Bronchial epithelial cell (primary cell): ENCODE measurements at regions not wholly inside any gene's neighbourhood (a gene's known extent, or its start where the extent isn't known, plus 50 kb on each side); places are given as distances from the start of the nearest gene placed in this dataset.

Experiments used
- DNase-seq: peaks from one replicate; pipeline ENCODE4 v3.0.0-alpha.2; 2010; ENCODE audit warnings: low read depth
- FAIRE-seq: peaks from 2 replicates; lab custom pipeline; 2011; peaks lifted over from hg19 to GRCh38; lab: Jason Lieb, UNC
- H3K27me3 ChIP-seq: 2 replicates; pipeline ENCODE4 v1.5.1; 2011; ENCODE audit warnings: low read length; ENCODE audit not compliant: control insufficient read depth, insufficient read depth
- H3K36me3 ChIP-seq: 2 replicates; pipeline ENCODE4 v1.5.1; 2011; ENCODE audit warnings: low read length; ENCODE audit not compliant: control insufficient read depth, insufficient read depth
- H3K4me3 ChIP-seq: 2 replicates; pipeline ENCODE4 v1.5.1; 2011; ENCODE audit warnings: mild to moderate bottlenecking, low read depth, low read length, control low read depth
- CTCF ChIP-seq: IDR thresholded peaks from 2 replicates; pipeline ENCODE4 v1.5.1; 2011; ENCODE audit warnings: mild to moderate bottlenecking, moderate library complexity, low read length, control low read depth, inconsistent platforms; ENCODE audit not compliant: insufficient read depth, severe bottlenecking

GRCh38 chr5:158154226-158155005 lies 295.5 kb upstream of the CLINT1 start:
- TF ChIP-seq CTCF = no peak
- Histone ChIP-seq H3K4me3 (no peak overlapping the region), H3K27me3 (no peaks in the 10 kb centered on the region), H3K36me3 (no peaks in the 10 kb centered on the region)
- peak; percentile 87 for DNase-seq
- FAIRE-seq = no peak

- H3K4me3 ChIP-seq = no peak overlapping the region
- TF ChIP-seq CTCF = no peak
- H3K27me3 ChIP-seq = no peaks in the 10 kb centered on the region
- DNase-seq (no peak), FAIRE-seq (no peak)
- no peaks in the 10 kb centered on the region for H3K36me3 ChIP-seq
Measured at GRCh38 chr5:158153508-158153907, 294.6 kb upstream of the CLINT1 start.

- DNase-seq = no peak
- TF ChIP-seq CTCF = no peak
- H3K4me3 ChIP-seq = no peak overlapping the region
- H3K36me3 ChIP-seq = no peaks in the 10 kb centered on the region
- no peaks in the 10 kb centered on the region for H3K27me3 ChIP-seq
- FAIRE-seq = no peak
Measured at GRCh38 chr5:158152136-158152535, 293.2 kb upstream of the CLINT1 start.

- Histone ChIP-seq H3K36me3 (no peaks in the 10 kb centered on the region), H3K4me3 (no peak overlapping the region), H3K27me3 (no peaks in the 10 kb centered on the region)
- TF ChIP-seq CTCF = no peak
- FAIRE-seq (no peak), DNase-seq (no peak)
Measured at GRCh38 chr5:158147227-158147626, 288.3 kb upstream of the CLINT1 start.

GRCh38 chr5:158145827-158146226 lies 286.9 kb upstream of the CLINT1 start:
- no peaks in the 10 kb centered on the region for H3K27me3 ChIP-seq
- FAIRE-seq (no peak), DNase-seq (no peak)
- TF ChIP-seq CTCF = no peak
- no peaks in the 10 kb centered on the region for H3K36me3 ChIP-seq
- no peak overlapping the region for H3K4me3 ChIP-seq

- no peak for TF ChIP-seq CTCF
- H3K36me3 ChIP-seq = no peaks in the 10 kb centered on the region
- FAIRE-seq (no peak), DNase-seq (no peak)
- no peak overlapping the region for H3K4me3 ChIP-seq
- H3K27me3 ChIP-seq = no peaks in the 10 kb centered on the region
Measured at GRCh38 chr5:158143081-158143480, 284.1 kb upstream of the CLINT1 start.
